Activated CD4-positive, alpha-beta memory T cell treated with anti-CD3 and anti-CD28 coated beads for 36 hours (primary cell): ENCODE measurements at regions not wholly inside any gene's neighbourhood (a gene's known extent, or its start where the extent isn't known, plus 50 kb on each side); places are given as distances from the start of the nearest gene placed in this dataset.
"Not testable (repeated sequence)": the region's sequence is repeated elsewhere in the genome, so short reads cannot be mapped to it uniquely, and the experiment has no call there.

Experiments
- CTCF ChIA-PET: fragments of 350-600 bp; sonication (Branson Sonifier 250); formaldehyde crosslinking; loops from one replicate; lab custom pipeline; 2021; ENCODE audit warnings: antibody characterized with exemption, inconsistent platforms; lab: Charles Lee
- POLR2A ChIA-PET: fragments of 350-600 bp; sonication (Branson Sonifier 250); formaldehyde crosslinking; loops from one replicate; lab custom pipeline; 2021; ENCODE audit warnings: antibody characterized with exemption; lab: Charles Lee
- DNase-seq: peaks from one replicate; pipeline ENCODE4 v3.0.0-alpha.2; 2020
- H3K27ac Mint-ChIP-seq: one replicate; pipeline ENCODE4 v1.8.0; 2021; ENCODE audit warnings: mixed read lengths
- H3K27me3 Mint-ChIP-seq: one replicate; pipeline ENCODE4 v1.8.0; 2021; ENCODE audit warnings: mixed read lengths
- H3K36me3 Mint-ChIP-seq: one replicate; pipeline ENCODE4 v1.8.0; 2021; ENCODE audit warnings: mixed read lengths
- H3K4me1 Mint-ChIP-seq: one replicate; pipeline ENCODE4 v1.8.0; 2021; ENCODE audit warnings: low read depth, mixed read lengths
- H3K4me3 Mint-ChIP-seq: one replicate; pipeline ENCODE4 v1.8.0; 2021; ENCODE audit warnings: mild to moderate bottlenecking, mixed read lengths
- H3K9me3 Mint-ChIP-seq: one replicate; pipeline ENCODE4 v1.8.0; 2021; ENCODE audit warnings: mixed read lengths
- intact Hi-C: fragments of 100-400 bp; cut with micrococcal nuclease; formaldehyde crosslinking; loops from one replicate; pipeline ENCODE4 v1.15.1; 2023

GRCh38 chr2:75928093-75928492 lies 217.4 kb upstream of the GCFC2 start:
- CTCF ChIA-PET: no interaction called here
- Mint-ChIP-seq H3K27ac (no peak overlapping the region), H3K4me3 (no peak overlapping the region), H3K36me3 (no peaks in the 10 kb centered on the region), H3K9me3 (no peaks in the 10 kb centered on the region), H3K4me1 (no peaks in the 10 kb centered on the region), H3K27me3 (no peaks in the 10 kb centered on the region)
- DNase-seq: no peak
- intact Hi-C loops: no loop called here
- POLR2A ChIA-PET: no interaction called here

GRCh38 chr2:75925331-75926024 lies 214.8 kb upstream of the GCFC2 start:
- no peaks in the 10 kb centered on the region for H3K4me1 Mint-ChIP-seq
- H3K4me3 Mint-ChIP-seq: no peak overlapping the region
- CTCF ChIA-PET: no interaction called here
- H3K27ac Mint-ChIP-seq: no peak overlapping the region
- DNase-seq: no peak
- H3K9me3 Mint-ChIP-seq: no peaks in the 10 kb centered on the region
- H3K27me3 Mint-ChIP-seq: no peaks in the 10 kb centered on the region
- H3K36me3 Mint-ChIP-seq: no peaks in the 10 kb centered on the region
- POLR2A ChIA-PET: no interaction called here
- intact Hi-C loops: no loop called here

- Mint-ChIP-seq H3K4me1 (no peaks in the 10 kb centered on the region), H3K9me3 (peaks cover 2% of the 10 kb centered on the region), H3K36me3 (no peaks in the 10 kb centered on the region), H3K27ac (no peak overlapping the region), H3K27me3 (no peaks in the 10 kb centered on the region), H3K4me3 (no peak overlapping the region)
- CTCF ChIA-PET: no interaction called here
- no peak for DNase-seq
- POLR2A ChIA-PET: no interaction called here
- intact Hi-C loops: no loop called here
Measured at GRCh38 chr2:75922191-75922590, 211.5 kb upstream of the GCFC2 start.

- DNase-seq: no peak
- POLR2A ChIA-PET: no interaction called here
- Mint-ChIP-seq H3K27ac (no peak overlapping the region), H3K36me3 (no peaks in the 10 kb centered on the region), H3K4me1 (no peaks in the 10 kb centered on the region), H3K9me3 (peaks cover 2% of the 10 kb centered on the region), H3K27me3 (no peaks in the 10 kb centered on the region), H3K4me3 (no peak overlapping the region)
- intact Hi-C loops: no loop called here
- CTCF ChIA-PET: no interaction called here
Measured at GRCh38 chr2:75920859-75921551, 210.3 kb upstream of the GCFC2 start.

- Mint-ChIP-seq H3K27me3 (no peaks in the 10 kb centered on the region), H3K4me1 (no peaks in the 10 kb centered on the region), H3K9me3 (peaks cover 2% of the 10 kb centered on the region), H3K4me3 (no peak overlapping the region), H3K27ac (no peak overlapping the region), H3K36me3 (no peaks in the 10 kb centered on the region)
- DNase-seq: no peak
- ChIA-PET POLR2A (no interaction called here), CTCF (no interaction called here)
- intact Hi-C loops: no loop called here
Measured at GRCh38 chr2:75915851-75916634, 205.3 kb upstream of the GCFC2 start.

- Mint-ChIP-seq H3K36me3 (no peaks in the 10 kb centered on the region), H3K27me3 (no peaks in the 10 kb centered on the region), H3K27ac (no peak overlapping the region), H3K4me1 (no peaks in the 10 kb centered on the region), H3K9me3 (no peaks in the 10 kb centered on the region), H3K4me3 (no peak overlapping the region)
- POLR2A ChIA-PET: no interaction called here
- intact Hi-C loops: no loop called here
- CTCF ChIA-PET: no interaction called here
- DNase-seq: no peak
Measured at GRCh38 chr2:75896779-75897366, 186.2 kb upstream of the GCFC2 start.

GRCh38 chr2:75894170-75894569 lies 183.5 kb upstream of the GCFC2 start:
- no peak for DNase-seq
- no peaks in the 10 kb centered on the region for H3K36me3 Mint-ChIP-seq
- POLR2A ChIA-PET: no interaction called here
- intact Hi-C loops: no loop called here
- no peaks in the 10 kb centered on the region for H3K27me3 Mint-ChIP-seq
- no peaks in the 10 kb centered on the region for H3K4me1 Mint-ChIP-seq
- no peak overlapping the region for H3K27ac Mint-ChIP-seq
- no peaks in the 10 kb centered on the region for H3K9me3 Mint-ChIP-seq
- CTCF ChIA-PET: no interaction called here
- H3K4me3 Mint-ChIP-seq: no peak overlapping the region

GRCh38 chr2:75892490-75892889 lies 181.8 kb upstream of the GCFC2 start:
- no peak for DNase-seq
- no peaks in the 10 kb centered on the region for H3K9me3 Mint-ChIP-seq
- peaks cover 1% of the 10 kb centered on the region for H3K27me3 Mint-ChIP-seq
- POLR2A ChIA-PET: no interaction called here
- no peak overlapping the region for H3K4me3 Mint-ChIP-seq
- H3K36me3 Mint-ChIP-seq: no peaks in the 10 kb centered on the region
- CTCF ChIA-PET: no interaction called here
- H3K27ac Mint-ChIP-seq: no peak overlapping the region
- intact Hi-C loops: no loop called here
- H3K4me1 Mint-ChIP-seq: no peaks in the 10 kb centered on the region

GRCh38 chr2:75882530-75882929 lies 171.8 kb upstream of the GCFC2 start:
- POLR2A ChIA-PET: no interaction called here
- Mint-ChIP-seq H3K4me3 (no peak overlapping the region), H3K4me1 (no peaks in the 10 kb centered on the region)

GRCh38 chr2:75875606-75876005 lies 164.9 kb upstream of the GCFC2 start:
- DNase-seq, H3K27ac Mint-ChIP-seq, H3K4me3 Mint-ChIP-seq, CTCF ChIA-PET, POLR2A ChIA-PET, H3K36me3 Mint-ChIP-seq, H3K27me3 Mint-ChIP-seq, intact Hi-C loops, H3K4me1 Mint-ChIP-seq: not testable (repeated sequence)
- H3K9me3 Mint-ChIP-seq: peaks cover 11% of the 10 kb centered on the region

More at GRCh38 chr2:75882530-75882929, 171.8 kb upstream of the GCFC2 start:
- CTCF ChIA-PET: no interaction called here
- no peak for DNase-seq
- H3K27ac Mint-ChIP-seq: no peak overlapping the region
- H3K27me3 Mint-ChIP-seq: no peaks in the 10 kb centered on the region
- peaks cover 11% of the 10 kb centered on the region for H3K9me3 Mint-ChIP-seq
- no peaks in the 10 kb centered on the region for H3K36me3 Mint-ChIP-seq
- intact Hi-C loops: no loop called here

GRCh38 chr2:75871762-75872614 lies 161.3 kb upstream of the GCFC2 start:
- H3K4me3 Mint-ChIP-seq, DNase-seq, intact Hi-C loops: not testable (repeated sequence)

More at GRCh38 chr2:75871762-75872614, 161.3 kb upstream of the GCFC2 start:
- H3K36me3 Mint-ChIP-seq, H3K27me3 Mint-ChIP-seq, H3K27ac Mint-ChIP-seq, POLR2A ChIA-PET, H3K9me3 Mint-ChIP-seq, H3K4me1 Mint-ChIP-seq: not testable (repeated sequence)
- CTCF ChIA-PET: interaction anchor here (0.7 kb wide), 1 partner anchor 1385 kb away, joined by 3 read pairs; no protein-coding TSS in a partner anchor
